Epithelial cell of esophagus (primary cell): ENCODE measurements at regions not wholly inside any gene's neighbourhood (a gene's known extent, or its start where the extent isn't known, plus 50 kb on each side); places are given as distances from the start of the nearest gene placed in this dataset.

Experiments
- DNase-seq: peaks from one replicate; pipeline ENCODE4 v3.0.0; 2010; ENCODE audit warnings: low read depth
- H3K4me3 ChIP-seq: 2 replicates; pipeline ENCODE4 v1.5.1; 2011; ENCODE audit warnings: mild to moderate bottlenecking, low read length, control low read depth
- CTCF ChIP-seq: IDR thresholded peaks from 2 replicates; pipeline ENCODE4 v1.5.1; 2011; ENCODE audit warnings: low read depth, mild to moderate bottlenecking, low read length, control low read depth, inconsistent platforms; ENCODE audit not compliant: insufficient read depth; ENCODE audit errors: missing control alignments

- no peak for TF ChIP-seq CTCF
- no peak overlapping the region for H3K4me3 ChIP-seq
- no peak for DNase-seq
These were observed 276.8 kb upstream of the POU3F3 start for GRCh38 chr2:104577143-104577542.

GRCh38 chr2:104582471-104582870 is 271.4 kb upstream of the POU3F3 start:
- no peak overlapping the region for H3K4me3 ChIP-seq
- no peak for TF ChIP-seq CTCF
- DNase-seq = no peak

- no peak for DNase-seq
- no peak overlapping the region for H3K4me3 ChIP-seq
- TF ChIP-seq CTCF = no peak
These were observed 270.1 kb upstream of the POU3F3 start for GRCh38 chr2:104583811-104584210.

GRCh38 chr2:104584393-104584792 is 269.5 kb upstream of the POU3F3 start:
- TF ChIP-seq CTCF = no peak
- no peak for DNase-seq
- no peak overlapping the region for H3K4me3 ChIP-seq

- DNase-seq = no peak
- TF ChIP-seq CTCF = no peak
- H3K4me3 ChIP-seq = no peak overlapping the region
These were observed 258.3 kb upstream of the POU3F3 start for GRCh38 chr2:104595576-104595975.

GRCh38 chr2:104597942-104598341 is 256.0 kb upstream of the POU3F3 start:
- no peak for TF ChIP-seq CTCF
- H3K4me3 ChIP-seq = no peak overlapping the region
- no peak for DNase-seq

- DNase-seq = no peak
- TF ChIP-seq CTCF = no peak
- no peak overlapping the region for H3K4me3 ChIP-seq
These were observed 255.3 kb upstream of the POU3F3 start for GRCh38 chr2:104598636-104599035.
